H9 (cell line): ENCODE measurements at regions not wholly inside any gene's neighbourhood (a gene's known extent, or its start where the extent isn't known, plus 50 kb on each side); places are given as distances from the start of the nearest gene placed in this dataset.

Source experiments
- DNase-seq: peaks from one replicate; pipeline ENCODE4 v3.0.0-alpha.2; 2017
- H2AFZ ChIP-seq: one replicate; pipeline ENCODE4 v1.6.1; 2013; ENCODE audit warnings: mild to moderate bottlenecking, low read length, control low read depth, moderate library complexity
- H2AK5ac ChIP-seq: 2 replicates; pipeline ENCODE4 v1.6.1; 2013; ENCODE audit warnings: low read length, control low read depth, mixed read lengths; ENCODE audit not compliant: insufficient read length
- H2BK120ac ChIP-seq: one replicate; pipeline ENCODE4 v1.6.1; 2013; ENCODE audit warnings: low read depth, mild to moderate bottlenecking, low read length, control low read depth, inconsistent platforms; ENCODE audit not compliant: poor library complexity, severe bottlenecking
- H2BK12ac ChIP-seq: 2 replicates; pipeline ENCODE4 v1.6.1; 2013; ENCODE audit warnings: low read length, control low read depth, mixed read lengths, low read depth; ENCODE audit not compliant: insufficient read length
- H2BK15ac ChIP-seq: 2 replicates; pipeline ENCODE4 v1.6.1; 2013; ENCODE audit warnings: low read depth, low read length, control low read depth
- H2BK20ac ChIP-seq: one replicate; pipeline ENCODE4 v1.6.1; 2013; ENCODE audit warnings: low read depth, mild to moderate bottlenecking, low read length, control low read depth, inconsistent platforms; ENCODE audit not compliant: poor library complexity, severe bottlenecking
- H2BK5ac ChIP-seq: 2 replicates; pipeline ENCODE4 v1.6.1; 2013; ENCODE audit warnings: low read length, control low read depth, mixed read lengths; ENCODE audit not compliant: insufficient read length
- H3K14ac ChIP-seq: 2 replicates; pipeline ENCODE4 v1.6.1; 2013; ENCODE audit warnings: low read length, control low read depth; ENCODE audit not compliant: insufficient read depth
- H3K18ac ChIP-seq: 2 replicates; pipeline ENCODE4 v1.6.1; 2013; ENCODE audit warnings: low read depth, mild to moderate bottlenecking, mixed read lengths, low read length, control low read depth; ENCODE audit not compliant: insufficient read length
- H3K23ac ChIP-seq: 2 replicates; pipeline ENCODE4 v1.6.1; 2013; ENCODE audit warnings: low read length, control low read depth, mixed read lengths, low read depth; ENCODE audit not compliant: insufficient read length
- H3K23me2 ChIP-seq: 2 replicates; pipeline ENCODE4 v1.6.1; 2013; ENCODE audit warnings: low read depth, mild to moderate bottlenecking, mixed read lengths, low read length, control low read depth; ENCODE audit not compliant: insufficient read length, poor library complexity, severe bottlenecking
- H3K27ac ChIP-seq: 2 replicates; pipeline ENCODE4 v1.5.1; 2013; ENCODE audit warnings: low read length, control low read depth, mixed read lengths, low read depth; ENCODE audit not compliant: insufficient read length
- H3K27me3 ChIP-seq: 2 replicates; pipeline ENCODE4 v1.6.1; 2013; ENCODE audit warnings: low read length, control low read depth, inconsistent platforms; ENCODE audit not compliant: insufficient read depth
- H3K4ac ChIP-seq: 2 replicates; pipeline ENCODE4 v1.6.1; 2013; ENCODE audit warnings: low read depth, mild to moderate bottlenecking, control low read depth, inconsistent platforms, low read length, moderate library complexity
- H3K4me1 ChIP-seq: 2 replicates; pipeline ENCODE4 v1.6.1; 2013; ENCODE audit warnings: low read length, control low read depth, inconsistent platforms; ENCODE audit not compliant: insufficient read depth
- H3K4me2 ChIP-seq: 2 replicates; pipeline ENCODE4 v1.6.1; 2013; ENCODE audit warnings: low read length, control low read depth, mixed read lengths; ENCODE audit not compliant: insufficient read length, insufficient read depth
- H3K56ac ChIP-seq: 2 replicates; pipeline ENCODE4 v1.6.1; 2013; ENCODE audit warnings: low read depth, mild to moderate bottlenecking, mixed read lengths, low read length, control low read depth; ENCODE audit not compliant: insufficient read length
- H3K79me1 ChIP-seq: 2 replicates; pipeline ENCODE4 v1.6.1; 2013; ENCODE audit warnings: low read depth, mild to moderate bottlenecking, moderate library complexity, low read length, control low read depth, inconsistent platforms; ENCODE audit not compliant: insufficient read depth, poor library complexity, severe bottlenecking
- H3K79me2 ChIP-seq: 2 replicates; pipeline ENCODE4 v1.6.1; 2013; ENCODE audit warnings: low read length, control low read depth, inconsistent platforms; ENCODE audit not compliant: insufficient read depth
- H3K9ac ChIP-seq: 2 replicates; pipeline ENCODE4 v1.6.1; 2013; ENCODE audit warnings: low read length, control low read depth, mixed read lengths; ENCODE audit not compliant: insufficient read length; ENCODE audit errors: extremely low read depth
- H3K9me3 ChIP-seq: one replicate; pipeline ENCODE4 v1.6.1; 2013; ENCODE audit warnings: low read depth, low read length, inconsistent platforms; ENCODE audit not compliant: control insufficient read depth
- H3T11ph ChIP-seq: one replicate; pipeline ENCODE4 v1.6.1; 2013; ENCODE audit warnings: mild to moderate bottlenecking, low read length, control low read depth, inconsistent platforms
- H4K20me1 ChIP-seq: one replicate; pipeline ENCODE4 v1.6.1; 2013; ENCODE audit not compliant: control insufficient read depth, insufficient read length, insufficient read depth
- H4K5ac ChIP-seq: 2 replicates; pipeline ENCODE4 v1.6.1; 2013; ENCODE audit warnings: low read depth, mild to moderate bottlenecking, mixed read lengths, low read length, control low read depth; ENCODE audit not compliant: insufficient read length
- H4K8ac ChIP-seq: replicated peaks from 2 replicates; pipeline ENCODE4 v1.6.1; 2013; ENCODE audit warnings: low read length, control low read depth, mixed read lengths, low read depth; ENCODE audit not compliant: insufficient read length
- H4K91ac ChIP-seq: 2 replicates; pipeline ENCODE4 v1.6.1; 2013; ENCODE audit warnings: low read depth, mild to moderate bottlenecking, moderate library complexity, mixed read lengths, low read length, control low read depth; ENCODE audit not compliant: insufficient read length
- H3K27ac Mint-ChIP-seq, 3 experiments: 2 replicates in 2 of 3; 3 replicates in 1 of 3; pipeline ENCODE4 v1.8.0; 2020 to 2021; ENCODE audit warnings: mixed read lengths in 3 of 3, mild to moderate bottlenecking in 1 of 3, moderate library complexity in 1 of 3
- H3K27me3 Mint-ChIP-seq: 2 replicates; pipeline ENCODE4 v1.8.0; 2021; ENCODE audit warnings: low read depth, mild to moderate bottlenecking, moderate library complexity, mixed read lengths
- H3K36me3 Mint-ChIP-seq, 3 experiments: 2 replicates in 2 of 3; 3 replicates in 1 of 3; pipeline ENCODE4 v1.8.0; 2020 to 2021; ENCODE audit warnings: low read depth in 3 of 3, mixed read lengths in 3 of 3; ENCODE audit not compliant: insufficient read depth in 1 of 3
- H3K4me1 Mint-ChIP-seq, 2 experiments: 2 replicates each; pipeline ENCODE4 v1.8.0; 2020; ENCODE audit warnings: mixed read lengths in 2 of 2
- H3K4me3 Mint-ChIP-seq, 2 experiments: 2 replicates in 1 of 2; 3 replicates in 1 of 2; pipeline ENCODE4 v1.8.0; 2020 to 2021; ENCODE audit warnings: mild to moderate bottlenecking in 2 of 2, mixed read lengths in 2 of 2, moderate library complexity in 1 of 2
- H3K9me3 Mint-ChIP-seq, 2 experiments: 2 replicates in 1 of 2; 3 replicates in 1 of 2; pipeline ENCODE4 v1.8.0; 2020; ENCODE audit warnings: mild to moderate bottlenecking in 2 of 2, mixed read lengths in 2 of 2, moderate library complexity in 1 of 2
- CTCF ChIP-seq: fragments of 200-600 bp; sonication (generic); conservative IDR thresholded peaks from 3 replicates; pipeline ENCODE4 v1.8.0; 2021; ENCODE audit warnings: antibody characterized with exemption, mild to moderate bottlenecking
- WGBS: extraction: QIAGEN DNeasy Blood & Tissue Kit; methylation state at CpG from one replicate; pipeline ENCODE4 v1.1.7; 2013; ENCODE audit warnings: missing lambda C conversion rate, low lambda C conversion rate, mixed read lengths; ENCODE audit not compliant: insufficient read length; ENCODE audit errors: extremely low coverage; 5-methylcytosine and 5-hydroxymethylcytosine counted together

DNA sequence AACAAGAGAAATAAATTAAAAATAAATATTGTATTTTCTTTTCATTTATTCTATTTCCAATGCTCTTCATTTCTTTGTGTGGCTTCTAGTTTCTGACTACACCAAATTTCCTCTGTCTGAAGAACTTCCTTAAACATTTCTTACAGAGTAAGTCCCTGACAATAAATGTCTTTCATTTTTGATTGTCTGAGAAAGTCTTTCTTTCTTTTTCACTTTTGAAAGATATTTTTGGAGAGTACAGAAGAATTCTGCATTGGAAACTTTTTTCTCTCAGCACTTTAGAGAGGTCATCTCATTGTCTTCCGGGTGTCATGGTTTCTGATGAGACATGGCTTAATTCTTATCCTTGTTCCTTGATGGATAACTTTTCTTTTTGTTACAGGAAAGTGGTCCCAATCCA is 119.6 kb downstream of the MOBP start:
- no peaks in the 10 kb centered on the region; the same call in 1 of the 2 replicates for H3K27me3 Mint-ChIP-seq
- Histone ChIP-seq H4K5ac (no peak overlapping the region), H2BK120ac (no peak overlapping the region), H3K4me2 (no peak overlapping the region), H2BK5ac (no peak overlapping the region), H3K23ac (no peak overlapping the region), H4K20me1 (no peaks in the 10 kb centered on the region), H3K79me1 (no peaks in the 10 kb centered on the region), H3K23me2 (no peaks in the 10 kb centered on the region), H4K8ac (no peak overlapping the region), H3K9me3 (no peaks in the 10 kb centered on the region), H2AK5ac (no peak overlapping the region), H3K27me3 (no peaks in the 10 kb centered on the region), H3K9ac (no peak overlapping the region), H2BK20ac (no peak overlapping the region), H3K18ac (no peak overlapping the region), H2AFZ (no peak overlapping the region), H3K79me2 (no peaks in the 10 kb centered on the region), H3K27ac (no peak overlapping the region), H4K91ac (no peak overlapping the region), H2BK12ac (no peak overlapping the region), H3K4ac (no peak overlapping the region), H2BK15ac (no peak overlapping the region), H3K56ac (no peak overlapping the region), H3T11ph (no peak overlapping the region), H3K14ac (no peak overlapping the region), H3K4me1 (no peaks in the 10 kb centered on the region)
- WGBS = no CpG with 5 or more reads among the region's 1 CpG
- H3K36me3 Mint-ChIP-seq = peaks cover 15 to 20% (median 16%) of the 10 kb centered on the region in 3 experiments
- peaks cover 4 to 18% of the 10 kb centered on the region in 2 experiments for H3K4me1 Mint-ChIP-seq
- H3K27ac Mint-ChIP-seq = no peak overlapping the region
- DNase-seq = no peak
- no peak overlapping the region for H3K4me3 Mint-ChIP-seq
- no peak for TF ChIP-seq CTCF
- peaks cover 21 to 24% of the 10 kb centered on the region in 2 experiments for H3K9me3 Mint-ChIP-seq
